HG03025 (cell line): ENCODE measurements at regions not wholly inside any gene's neighbourhood (a gene's known extent, or its start where the extent isn't known, plus 50 kb on each side); places are given as distances from the start of the nearest gene placed in this dataset.

Experiments
- ATAC-seq: cut with Tn5 transposase; IDR thresholded peaks from one replicate; pipeline ENCODE4 v1.9.1; 2021; ENCODE audit warnings: mild to moderate bottlenecking, moderate library complexity; ENCODE audit not compliant: unreplicated experiment, low FRiP score

- no peak for ATAC-seq
Observed at GRCh38 chr7:15954671-15955354, 268.3 kb upstream of the MEOX2 start.

DNA sequence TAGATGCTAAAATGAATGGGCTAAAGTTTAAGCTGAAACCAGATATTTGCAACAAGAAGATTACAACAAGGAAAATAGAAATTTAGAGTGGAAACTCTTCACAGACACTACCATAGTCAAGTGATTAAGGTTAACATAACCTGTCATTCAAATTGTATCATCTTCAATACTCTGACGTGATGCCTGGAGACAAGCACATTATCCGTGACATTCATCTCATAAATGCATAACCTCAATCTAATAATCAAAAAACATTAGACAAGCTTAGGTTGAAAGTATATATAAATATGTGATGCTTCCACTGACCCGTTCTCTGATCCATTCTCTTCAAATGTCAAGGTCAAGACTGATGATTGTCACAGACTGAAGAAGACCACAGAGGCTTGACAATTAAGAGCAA is 263.8 kb upstream of the MEOX2 start:
- no peak for ATAC-seq

- ATAC-seq = no peak
Observed at GRCh38 chr7:15947754-15948153, 261.3 kb upstream of the MEOX2 start.

DNA sequence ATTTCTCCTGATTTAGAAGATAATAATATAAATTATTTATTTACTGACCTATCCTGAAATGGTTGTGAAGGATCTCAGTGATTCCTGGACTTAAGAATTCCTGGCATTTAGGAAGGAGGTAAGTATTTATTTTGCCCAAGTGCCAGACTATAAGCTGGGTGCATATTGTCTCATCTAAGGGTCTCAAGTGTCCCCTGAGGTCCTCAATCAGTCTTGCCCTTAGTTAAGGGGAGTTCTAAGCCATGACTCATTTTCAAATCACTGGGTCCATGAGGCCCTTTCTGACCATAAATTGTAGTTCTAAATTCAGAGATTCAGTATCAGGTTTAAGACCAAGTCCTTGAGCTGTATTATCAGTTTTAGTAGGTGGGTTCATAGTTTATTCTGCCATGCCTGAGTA is 251.6 kb upstream of the MEOX2 start:
- ATAC-seq = no peak

- ATAC-seq = no peak
Observed at GRCh38 chr7:15937571-15937970, 251.1 kb upstream of the MEOX2 start.

DNA sequence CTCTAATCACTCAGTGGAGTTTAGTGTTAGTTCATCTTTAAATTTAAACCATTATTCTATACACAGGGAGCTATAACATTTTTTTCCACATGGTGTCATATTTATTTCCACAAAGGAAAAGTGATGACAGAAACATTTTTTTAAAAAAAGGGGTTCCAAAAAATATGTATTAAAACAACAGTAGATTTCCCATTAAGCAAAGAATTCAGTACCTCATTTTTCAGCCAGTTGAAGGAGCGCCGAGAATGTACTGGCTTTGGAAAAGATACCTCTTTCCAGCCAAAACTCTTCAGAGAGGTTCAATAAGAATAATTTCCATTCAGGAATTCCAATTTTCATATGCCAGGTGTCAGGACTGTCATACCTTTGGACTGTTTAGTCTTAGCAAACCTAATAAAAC is 250.5 kb upstream of the MEOX2 start:
- no peak for ATAC-seq

DNA sequence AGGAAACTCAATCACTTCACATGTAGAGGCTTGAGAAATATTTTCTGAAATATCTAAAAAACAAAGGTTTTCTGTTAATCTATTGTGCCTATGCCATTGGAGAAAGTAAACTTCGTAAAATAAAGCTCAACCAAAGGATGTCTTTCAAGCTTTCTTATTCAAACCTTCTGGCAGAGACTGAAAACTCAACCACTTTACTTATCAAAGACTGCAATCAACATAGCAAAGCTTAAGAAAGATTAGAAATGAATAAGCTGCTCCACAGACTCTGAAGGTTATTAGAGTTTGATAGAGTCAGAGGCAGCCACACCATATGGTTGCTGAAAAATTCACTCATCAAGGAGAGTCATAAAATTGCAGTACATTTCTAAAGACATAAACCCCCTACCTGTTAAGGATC is 245.8 kb upstream of the MEOX2 start:
- no peak for ATAC-seq

GRCh38 chr7:15929411-15929810 is 242.9 kb upstream of the MEOX2 start:
- no peak for ATAC-seq

GRCh38 chr7:15925608-15926007 is 239.1 kb upstream of the MEOX2 start:
- peak; percentile 51 for ATAC-seq

- no peak for ATAC-seq
Observed at GRCh38 chr7:15924910-15925309, 238.4 kb upstream of the MEOX2 start.

GRCh38 chr7:15922002-15922401 is 235.5 kb upstream of the MEOX2 start:
- ATAC-seq = no peak

- ATAC-seq = no peak
Observed at GRCh38 chr7:15921576-15921975, 235.1 kb upstream of the MEOX2 start.

GRCh38 chr7:15920953-15921352 is 234.5 kb upstream of the MEOX2 start:
- no peak for ATAC-seq

DNA sequence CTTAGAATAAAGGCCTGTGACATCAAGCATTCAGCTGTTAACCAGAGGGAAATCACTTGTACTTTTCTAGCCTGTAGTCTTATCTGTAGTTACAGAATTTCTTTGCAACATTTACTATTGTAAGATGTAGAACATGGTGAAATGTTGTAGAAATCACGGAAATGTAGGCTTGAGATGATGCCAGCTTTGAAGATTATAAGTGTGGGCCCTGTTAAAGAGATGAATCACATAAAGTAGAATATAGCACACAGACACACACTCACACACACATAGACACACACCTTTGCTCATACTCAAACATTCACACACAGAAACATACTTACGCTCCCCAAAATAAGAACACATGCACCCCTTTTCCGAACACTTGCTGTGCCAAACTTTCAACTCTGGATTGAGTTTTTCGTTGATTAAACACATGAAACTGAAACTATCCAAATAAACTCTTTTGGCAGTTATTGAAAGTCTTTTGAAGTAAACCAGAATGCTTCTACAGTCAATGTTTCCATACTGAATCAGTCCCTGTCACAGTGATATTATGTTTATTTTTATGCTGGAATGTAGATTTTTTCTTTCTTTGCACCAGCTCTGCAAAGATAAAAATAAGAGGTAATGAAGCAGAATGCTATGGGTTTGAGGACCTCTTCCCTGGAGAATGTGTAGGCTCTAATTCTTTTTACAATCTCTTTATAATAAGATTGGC is 230.3 kb upstream of the MEOX2 start:
- no peak for ATAC-seq

DNA sequence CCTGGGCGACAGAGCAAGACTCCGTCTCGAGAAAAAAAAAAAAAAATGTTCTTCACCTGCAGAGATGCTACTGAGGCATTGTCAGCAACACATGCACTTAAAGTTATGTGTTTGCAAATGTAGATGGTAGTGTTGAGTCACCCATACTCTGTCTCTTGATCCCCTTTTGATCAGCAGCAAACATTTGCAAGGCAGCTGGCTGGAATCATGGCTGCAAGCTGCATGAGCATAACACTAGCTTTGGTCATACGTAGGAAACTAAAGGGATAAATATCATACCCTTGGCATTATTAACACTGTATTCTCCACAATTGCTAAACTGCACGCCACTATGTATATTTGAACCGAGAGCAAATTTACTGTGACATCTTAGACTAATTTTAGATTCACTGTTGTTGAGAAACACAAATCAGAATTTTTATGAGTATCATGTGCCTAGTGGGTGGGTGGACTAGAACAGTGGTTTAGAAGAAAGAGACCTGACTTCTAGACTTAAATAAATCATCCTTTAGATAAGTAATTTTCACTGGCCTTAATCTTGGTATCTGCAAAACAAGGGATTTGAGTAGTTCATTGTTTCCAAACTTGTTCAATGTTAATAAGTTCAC is 229.3 kb upstream of the MEOX2 start:
- no peak for ATAC-seq

- ATAC-seq = no peak
Observed at GRCh38 chr7:15914611-15915010, 228.1 kb upstream of the MEOX2 start.

- ATAC-seq = no peak
Observed at GRCh38 chr7:15906436-15906835, 220.0 kb upstream of the MEOX2 start.

DNA sequence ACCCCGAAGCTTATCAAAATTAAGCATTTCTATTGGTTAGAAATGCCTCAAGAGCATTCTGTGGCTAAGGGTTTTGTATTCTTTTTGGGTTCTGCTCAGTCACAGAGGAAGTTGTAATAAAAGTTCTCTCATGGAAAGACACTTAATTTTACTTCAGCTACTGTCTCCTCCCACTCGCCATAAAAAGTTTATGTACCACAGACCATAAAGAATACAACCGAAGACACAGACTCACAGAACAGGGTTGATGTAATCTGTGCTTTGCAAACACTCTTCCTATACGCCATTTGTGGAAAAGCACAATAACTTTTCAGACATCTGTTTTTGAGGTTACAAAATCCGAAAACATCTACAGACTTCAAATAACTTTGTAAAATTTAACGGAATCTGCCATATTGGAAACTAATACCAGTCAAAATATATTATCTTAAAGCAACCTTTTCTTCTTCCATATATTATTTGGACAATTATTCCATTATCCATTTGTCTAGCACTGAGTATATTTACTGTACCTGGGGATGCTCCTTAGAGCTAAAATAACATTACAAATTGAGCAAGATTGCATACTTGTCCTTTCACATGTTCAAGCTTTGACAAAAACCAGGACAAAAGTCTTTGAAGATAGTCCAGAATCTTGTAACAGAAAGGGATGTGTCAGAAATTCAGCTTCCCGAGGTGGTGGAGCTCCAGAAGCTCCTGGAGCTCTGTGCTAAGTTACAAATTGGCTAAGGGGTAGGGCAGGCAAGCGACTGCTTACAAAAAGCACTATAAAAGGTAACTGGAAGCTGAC is 219.0 kb upstream of the MEOX2 start:
- ATAC-seq = no peak

DNA sequence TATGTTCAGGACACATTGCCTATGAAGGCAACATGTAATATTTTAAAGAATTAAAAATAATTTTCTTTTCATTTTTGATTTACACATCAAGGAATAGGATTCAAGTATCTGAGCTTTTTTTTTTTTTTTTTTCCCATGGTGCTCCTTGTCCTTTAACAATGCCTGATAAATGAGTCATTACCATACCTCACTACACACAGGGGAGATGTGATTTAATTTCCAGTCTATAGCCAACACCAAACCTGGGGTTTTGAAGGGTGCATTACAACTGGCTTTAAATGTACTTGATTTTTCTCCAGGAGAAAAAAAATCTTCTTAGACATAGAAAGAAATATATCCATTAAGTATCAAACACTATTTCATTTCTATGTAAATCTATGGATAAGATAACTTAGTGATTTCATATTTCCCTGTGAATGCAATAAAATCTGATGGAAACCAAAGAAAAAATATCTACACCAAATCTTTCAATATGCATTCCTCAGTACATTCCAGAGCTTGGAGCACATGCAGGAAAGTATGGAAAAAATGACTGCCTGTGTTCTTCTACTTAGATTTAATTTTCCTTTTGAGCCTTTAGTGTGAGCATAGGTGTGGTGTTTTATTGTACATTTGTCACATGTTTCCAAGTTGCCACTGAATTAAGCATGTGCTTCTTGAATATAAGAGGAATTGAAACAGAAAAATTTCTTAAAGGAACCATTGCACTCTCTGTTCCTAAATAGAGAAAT is 204.8 kb upstream of the MEOX2 start:
- no peak for ATAC-seq

GRCh38 chr7:15889507-15889906 is 203.0 kb upstream of the MEOX2 start:
- no peak for ATAC-seq

- ATAC-seq = no peak
Observed at GRCh38 chr7:15888090-15888489, 201.6 kb upstream of the MEOX2 start.
